ENCODE measurements at regions not wholly inside any gene's neighbourhood (a gene's known extent, or its start where the extent isn't known, plus 50 kb on each side); places are given as distances from the start of the nearest gene placed in this dataset.

GRCh38 chr13:84823528-84823927 lies 941.3 kb upstream of the SLITRK1 start:
- Histone ChIP-seq H3K9me3 (peaks cover 0 to 8% (median 0%) of the 10 kb centered on the region in 11 donors), H3K4me3 (no peak overlapping the region), H3K27ac (no peak overlapping the region), H3K36me3 (no peaks in the 10 kb centered on the region), H3K4me1 (no peaks in the 10 kb centered on the region), H3K27me3 (no peaks in the 10 kb centered on the region)
- ATAC-seq (no peak), DNase-seq (no peak)
- whole genome bisulfite sequencing, 2 donors = 78 to 86% methylated on average over 1 of the region's 1 CpG
- intact Hi-C loops (cut with DNase I) = no loop called here
- no peak for TF ChIP-seq CTCF (IDR thresholded peaks at IDR 0.05)

- Histone ChIP-seq H3K36me3 (no peaks in the 10 kb centered on the region), H3K4me1 (no peaks in the 10 kb centered on the region), H3K27me3 (no peaks in the 10 kb centered on the region), H3K4me3 (no peak overlapping the region), H3K9me3 (peaks cover 0 to 15% (median 0%) of the 10 kb centered on the region in 11 donors), H3K27ac (no peak overlapping the region)
- TF ChIP-seq CTCF (IDR thresholded peaks at IDR 0.05) = no peak
- intact Hi-C loops (cut with DNase I) = no loop called here
- 41 to 48% methylated on average over 3 of the region's 3 CpGs for WGBS, 2 donors
- ATAC-seq (no peak), DNase-seq (no peak)
These were observed 939.0 kb upstream of the SLITRK1 start for GRCh38 chr13:84821261-84821660.

GRCh38 chr13:84816567-84817105 lies 934.4 kb upstream of the SLITRK1 start:
- no peaks in the 10 kb centered on the region for H3K27me3 ChIP-seq
- intact Hi-C loops (cut with DNase I) = no loop called here
- TF ChIP-seq CTCF (IDR thresholded peaks at IDR 0.05) = no peak
- no peaks in the 10 kb centered on the region for H3K36me3 ChIP-seq
- ATAC-seq (no peak), DNase-seq (no peak)
- H3K4me3 ChIP-seq = no peak overlapping the region
- H3K27ac ChIP-seq = no peak overlapping the region
- H3K4me1 ChIP-seq = no peaks in the 10 kb centered on the region
- 48 to 49% methylated on average over 4 of the region's 4 CpGs for WGBS, 2 donors
- peaks cover 0 to 15% (median 0%) of the 10 kb centered on the region in 11 donors for H3K9me3 ChIP-seq

GRCh38 chr13:84812789-84813188 lies 930.5 kb upstream of the SLITRK1 start:
- H3K36me3 ChIP-seq = no peaks in the 10 kb centered on the region
- no peak for ATAC-seq
- peaks cover 0 to 6% (median 0%) of the 10 kb centered on the region in 11 donors for H3K9me3 ChIP-seq
- no peak overlapping the region for H3K4me3 ChIP-seq
- no peaks in the 10 kb centered on the region for H3K4me1 ChIP-seq
- H3K27me3 ChIP-seq = no peaks in the 10 kb centered on the region
- no peak for DNase-seq
- intact Hi-C loops (cut with DNase I) = no loop called here
- 77 to 79% methylated on average over 3 of the region's 3 CpGs for WGBS, 2 donors
- H3K27ac ChIP-seq = no peak overlapping the region
- TF ChIP-seq CTCF (IDR thresholded peaks at IDR 0.05) = no peak
